ENCODE measurements at regions not wholly inside any gene's neighbourhood (a gene's known extent, or its start where the extent isn't known, plus 50 kb on each side); places are given as distances from the start of the nearest gene placed in this dataset.

GRCh38 chr16:54503011-54503855 is 216.6 kb upstream of the IRX3 start:
- no peak overlapping the region for H3K4me3 ChIP-seq (ENCODE audit: low read depth, low read length)
- H3K27me3 ChIP-seq (ENCODE audit: control insufficient read depth, insufficient read depth, low read length) = no peaks in the 10 kb centered on the region
- no peaks in the 10 kb centered on the region for H3K36me3 ChIP-seq (ENCODE audit: control insufficient read depth, insufficient read depth, low read length)
- TF ChIP-seq CTCF (IDR thresholded peaks at IDR 0.05; ENCODE audit: insufficient read depth, low read depth, low read length) = no peak
- no peak for DNase-seq (ENCODE audit: low read depth)
- POLR2A ChIA-PET = no interaction called here
- CTCF ChIA-PET = interaction anchor here (0.7 kb wide), 2 partner anchors 12 to 22 kb away, joined by 3 read pairs; no protein-coding TSS in a partner anchor

GRCh38 chr16:54501797-54502196 is 215.2 kb upstream of the IRX3 start:
- no peaks in the 10 kb centered on the region for H3K36me3 ChIP-seq (ENCODE audit: control insufficient read depth, insufficient read depth, low read length)
- CTCF ChIA-PET = interaction anchor here (0.8 kb wide), 1 partner anchor 23 kb away, joined by 3 read pairs; no protein-coding TSS in a partner anchor
- no peak overlapping the region for H3K4me3 ChIP-seq (ENCODE audit: low read depth, low read length)
- DNase-seq (ENCODE audit: low read depth) = no peak
- POLR2A ChIA-PET = no interaction called here
- no peak for TF ChIP-seq CTCF (IDR thresholded peaks at IDR 0.05; ENCODE audit: insufficient read depth, low read depth, low read length)
- H3K27me3 ChIP-seq (ENCODE audit: control insufficient read depth, insufficient read depth, low read length) = no peaks in the 10 kb centered on the region

- no peaks in the 10 kb centered on the region; the same call in 1 of the 2 replicates for H3K27me3 ChIP-seq (ENCODE audit: control insufficient read depth, insufficient read depth, low read length)
- no peak for TF ChIP-seq CTCF (IDR thresholded peaks at IDR 0.05; ENCODE audit: insufficient read depth, low read depth, low read length)
- no peaks in the 10 kb centered on the region for H3K36me3 ChIP-seq (ENCODE audit: control insufficient read depth, insufficient read depth, low read length)
- H3K4me3 ChIP-seq (ENCODE audit: low read depth, low read length) = no peak overlapping the region
- POLR2A ChIA-PET = no interaction called here
- CTCF ChIA-PET = interaction anchor here (0.7 kb wide), 1 partner anchor 43 kb away, joined by 3 read pairs; no protein-coding TSS in a partner anchor
- no peak for DNase-seq (ENCODE audit: low read depth)
These were observed 207.0 kb upstream of the IRX3 start for GRCh38 chr16:54493594-54493993.

GRCh38 chr16:54493061-54493460 is 206.5 kb upstream of the IRX3 start:
- Histone ChIP-seq H3K4me3 (ENCODE audit: low read depth, low read length) (no peak overlapping the region), H3K36me3 (ENCODE audit: control insufficient read depth, insufficient read depth, low read length) (no peaks in the 10 kb centered on the region), H3K27me3 (ENCODE audit: control insufficient read depth, insufficient read depth, low read length) (no peaks in the 10 kb centered on the region; the same call in 1 of the 2 replicates)
- DNase-seq (ENCODE audit: low read depth) = no peak
- ChIA-PET CTCF (no interaction called here), POLR2A (no interaction called here)
- no peak for TF ChIP-seq CTCF (IDR thresholded peaks at IDR 0.05; ENCODE audit: insufficient read depth, low read depth, low read length)

- no peak for DNase-seq (ENCODE audit: low read depth)
- Histone ChIP-seq H3K36me3 (ENCODE audit: control insufficient read depth, insufficient read depth, low read length) (no peaks in the 10 kb centered on the region), H3K27me3 (ENCODE audit: control insufficient read depth, insufficient read depth, low read length) (no peaks in the 10 kb centered on the region; the same call in 1 of the 2 replicates), H3K4me3 (ENCODE audit: low read depth, low read length) (no peak overlapping the region)
- TF ChIP-seq CTCF (IDR thresholded peaks at IDR 0.05; ENCODE audit: insufficient read depth, low read depth, low read length) = no peak
- CTCF ChIA-PET = no interaction called here
- POLR2A ChIA-PET = no interaction called here
These were observed 203.5 kb upstream of the IRX3 start for GRCh38 chr16:54490112-54490488.

All from BJ (cell line).